ENCODE measurements at regions not wholly inside any gene's neighbourhood (a gene's known extent, or its start where the extent isn't known, plus 50 kb on each side); places are given as distances from the start of the nearest gene placed in this dataset.
"Not testable (repeated sequence)": the region's sequence is repeated elsewhere in the genome, so short reads cannot be mapped to it uniquely, and the experiment has no call there.

DNA sequence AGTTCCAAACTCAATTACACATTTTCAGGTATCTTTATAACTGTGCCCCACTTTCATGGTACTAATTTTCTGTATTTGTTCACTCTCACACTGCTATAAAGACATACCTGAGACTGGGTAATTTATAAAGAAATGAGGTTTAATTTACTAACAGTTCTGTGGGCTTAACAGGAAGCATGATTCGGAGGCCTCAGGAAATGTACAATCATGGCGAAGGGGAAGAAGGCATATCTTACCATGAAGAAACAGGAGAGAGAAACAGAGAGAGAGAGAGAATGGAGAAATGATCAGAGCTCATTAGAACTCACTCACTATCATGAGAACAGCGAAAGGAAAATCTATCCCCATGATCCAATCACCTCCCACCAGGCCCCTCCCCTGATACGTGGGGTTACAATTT lies 874.1 kb upstream of the B3GALT2 start:
- intact Hi-C loops (cut with micrococcal nuclease) = no loop called here
- no TSS peak for BruUV-seq (replicated peaks)

DNA sequence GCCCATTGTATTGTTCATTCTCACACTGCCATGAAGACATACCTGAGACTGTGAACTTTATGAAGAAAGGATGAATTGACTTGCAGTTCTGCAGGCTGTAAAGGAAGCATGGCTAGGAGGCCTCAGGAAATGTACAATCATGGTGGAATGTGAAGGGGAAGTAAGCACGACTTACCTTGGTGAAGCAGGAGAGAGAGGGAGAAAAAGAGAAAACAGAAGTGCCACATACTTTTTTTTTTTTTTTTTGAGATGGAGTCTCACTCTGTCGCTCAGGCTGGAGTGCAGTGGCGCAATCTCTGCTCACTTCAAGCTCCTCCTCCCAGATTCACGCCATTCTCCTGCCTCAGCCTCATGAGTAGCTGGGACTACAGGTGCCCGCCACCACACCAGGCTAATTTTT lies 871.9 kb upstream of the B3GALT2 start:
- H3K4me2 ChIP-seq (ENCODE audit: insufficient read depth, low read length); intact Hi-C loops (cut with micrococcal nuclease); H3K9ac ChIP-seq (ENCODE audit: insufficient read depth in 1 of 2, low read depth in 2 of 2, low read length in 2 of 2); H3K79me2 ChIP-seq (ENCODE audit: control insufficient read depth, insufficient read depth, low read length); H3K4me1 ChIP-seq (replicated peaks in 1 of 2; ENCODE audit: control insufficient read depth in 2 of 2, insufficient read depth in 2 of 2, low read length in 2 of 2); H3K27ac ChIP-seq (ENCODE audit: extremely low read depth, low read depth, low read length); in situ Hi-C loops (cut with MboI); ATAC-seq; FAIRE-seq; DNase-seq (ENCODE audit: extremely low read depth in 1 of 4, low spot score in 3 of 4); H3K9me3 ChIP-seq (replicated peaks; ENCODE audit: control insufficient read depth, insufficient read depth, low read depth, low read length); POLR2A ChIA-PET; CTCF ChIA-PET (ENCODE audit: low intra/inter-chr PET ratio); H3K27me3 ChIP-seq (ENCODE audit: control insufficient read depth in 2 of 2, insufficient read depth in 2 of 2, low read length in 2 of 2); H4K20me1 ChIP-seq (replicated peaks; ENCODE audit: control insufficient read depth, insufficient read depth, low read length); BruUV-seq (replicated peaks); H3K4me3 ChIP-seq; H2AFZ ChIP-seq (ENCODE audit: low read depth, low read length); H3K36me3 ChIP-seq (ENCODE audit: control insufficient read depth, insufficient read depth, low read length); H3K9me1 ChIP-seq (ENCODE audit: control insufficient read depth, insufficient read depth, low read length): not testable (repeated sequence)
- 3% methylated on average over 5 of the region's 5 CpGs for WGBS (ENCODE audit: insufficient coverage, low coverage, missing lambda C conversion rate)

More for the DNA sequence above, 874.1 kb upstream of the B3GALT2 start:
- Histone ChIP-seq H3K9me1 (ENCODE audit: control insufficient read depth, insufficient read depth, low read length) (no peaks in the 10 kb centered on the region), H2AFZ (ENCODE audit: low read depth, low read length) (no peak overlapping the region), H3K36me3 (ENCODE audit: control insufficient read depth, insufficient read depth, low read length) (no peaks in the 10 kb centered on the region), H3K4me1 (replicated peaks in 1 of 2; ENCODE audit: control insufficient read depth in 2 of 2, insufficient read depth in 2 of 2, low read length in 2 of 2) (no peaks in the 10 kb centered on the region), H3K27me3 (ENCODE audit: control insufficient read depth in 2 of 2, insufficient read depth in 2 of 2, low read length in 2 of 2) (no peaks in the 10 kb centered on the region), H3K79me2 (ENCODE audit: control insufficient read depth, insufficient read depth, low read length) (no peaks in the 10 kb centered on the region), H3K9me3 (replicated peaks; ENCODE audit: control insufficient read depth, insufficient read depth, low read depth, low read length) (0 out of 2 replicates have a peak, but pooled peaks cover 2% of the 10 kb centered on the region), H4K20me1 (replicated peaks; ENCODE audit: control insufficient read depth, insufficient read depth, low read length) (no peaks in the 10 kb centered on the region), H3K27ac (ENCODE audit: extremely low read depth, low read depth, low read length) (no peak overlapping the region), H3K9ac (ENCODE audit: insufficient read depth in 1 of 2, low read depth in 2 of 2, low read length in 2 of 2) (no peak overlapping the region), H3K4me2 (ENCODE audit: insufficient read depth, low read length) (no peak overlapping the region), H3K4me3 (no peak overlapping the region)
- DNase-seq (ENCODE audit: extremely low read depth in 1 of 4, low spot score in 3 of 4) (no peak), FAIRE-seq (no peak), ATAC-seq (no peak)
- ChIA-PET POLR2A (no interaction called here), CTCF (ENCODE audit: low intra/inter-chr PET ratio) (no interaction called here)
- in situ Hi-C loops (cut with MboI) = no loop called here
- WGBS (ENCODE audit: insufficient coverage, low coverage, missing lambda C conversion rate) = 4% methylated on average over 4 of the region's 4 CpGs
- no peak for TF ChIP-seq SAP30 (IDR thresholded peaks at IDR 0.05; ENCODE audit: borderline replicate concordance, insufficient read depth, low read depth, low read length, poor library complexity, severe bottlenecking)
- TF ChIP-seq KHSRP (IDR thresholded peaks at IDR 0.05) = no peak
- no peak for TF ChIP-seq CBX3 (IDR thresholded peaks at IDR 0.05; ENCODE audit: borderline replicate concordance in 1 of 2, low read length in 2 of 2)
- TF ChIP-seq ATF1 (CRISPR knock-in tag; IDR thresholded peaks at IDR 0.05) = no peak
- TF ChIP-seq ATF1 (tag; IDR thresholded peaks at IDR 0.05) = no peak

Measured in K562 (cell line).